ENCODE measurements at regions not wholly inside any gene's neighbourhood (a gene's known extent, or its start where the extent isn't known, plus 50 kb on each side); places are given as distances from the start of the nearest gene placed in this dataset.

DNA sequence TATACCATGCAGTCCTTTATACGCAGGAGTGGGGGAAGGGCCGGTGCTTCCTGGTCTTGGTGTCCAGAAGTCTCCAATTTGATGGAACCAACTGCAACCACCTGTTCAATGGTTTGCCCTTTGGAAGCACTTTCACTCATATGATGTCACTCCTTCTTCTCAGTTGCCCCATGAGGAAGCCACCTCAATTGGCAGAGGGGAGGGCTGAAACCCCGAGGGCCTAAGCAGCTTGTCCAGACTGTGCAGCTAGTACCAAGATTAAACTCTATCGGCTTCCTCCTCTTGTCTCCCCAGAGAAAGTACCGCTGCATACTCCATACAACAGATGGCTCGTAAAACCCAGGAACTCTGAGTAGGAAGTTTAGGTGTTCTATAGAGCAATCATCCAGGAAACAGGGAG is 789.4 kb downstream of the TYW1 start:
- TF ChIP-seq, protein P1, sequence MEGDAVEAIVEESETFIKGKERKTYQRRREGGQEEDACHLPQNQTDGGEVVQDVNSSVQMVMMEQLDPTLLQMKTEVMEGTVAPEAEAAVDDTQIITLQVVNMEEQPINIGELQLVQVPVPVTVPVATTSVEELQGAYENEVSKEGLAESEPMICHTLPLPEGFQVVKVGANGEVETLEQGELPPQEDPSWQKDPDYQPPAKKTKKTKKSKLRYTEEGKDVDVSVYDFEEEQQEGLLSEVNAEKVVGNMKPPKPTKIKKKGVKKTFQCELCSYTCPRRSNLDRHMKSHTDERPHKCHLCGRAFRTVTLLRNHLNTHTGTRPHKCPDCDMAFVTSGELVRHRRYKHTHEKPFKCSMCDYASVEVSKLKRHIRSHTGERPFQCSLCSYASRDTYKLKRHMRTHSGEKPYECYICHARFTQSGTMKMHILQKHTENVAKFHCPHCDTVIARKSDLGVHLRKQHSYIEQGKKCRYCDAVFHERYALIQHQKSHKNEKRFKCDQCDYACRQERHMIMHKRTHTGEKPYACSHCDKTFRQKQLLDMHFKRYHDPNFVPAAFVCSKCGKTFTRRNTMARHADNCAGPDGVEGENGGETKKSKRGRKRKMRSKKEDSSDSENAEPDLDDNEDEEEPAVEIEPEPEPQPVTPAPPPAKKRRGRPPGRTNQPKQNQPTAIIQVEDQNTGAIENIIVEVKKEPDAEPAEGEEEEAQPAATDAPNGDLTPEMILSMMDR (IDR thresholded peaks at IDR 0.05; ENCODE audit: insufficient read depth, low read depth, low read length), result no peak
- TF ChIP-seq EZH2 (IDR thresholded peaks at IDR 0.05; ENCODE audit: insufficient read depth, low read length), result no peak

All from astrocyte (in vitro differentiated cells and primary cell).